GM21576 (cell line): ENCODE measurements at regions not wholly inside any gene's neighbourhood (a gene's known extent, or its start where the extent isn't known, plus 50 kb on each side); places are given as distances from the start of the nearest gene placed in this dataset.
"Not testable (repeated sequence)": the region's sequence is repeated elsewhere in the genome, so short reads cannot be mapped to it uniquely, and the experiment has no call there.

ENCODE experiments used
- ATAC-seq: cut with Tn5 transposase; IDR thresholded peaks from one replicate; pipeline ENCODE4 v1.9.1; 2021; ENCODE audit warnings: mild to moderate bottlenecking, moderate library complexity; ENCODE audit not compliant: unreplicated experiment

- no peak for ATAC-seq
These were observed 564.4 kb downstream of the TMA16 start for GRCh38 chr4:164058776-164059445.

DNA sequence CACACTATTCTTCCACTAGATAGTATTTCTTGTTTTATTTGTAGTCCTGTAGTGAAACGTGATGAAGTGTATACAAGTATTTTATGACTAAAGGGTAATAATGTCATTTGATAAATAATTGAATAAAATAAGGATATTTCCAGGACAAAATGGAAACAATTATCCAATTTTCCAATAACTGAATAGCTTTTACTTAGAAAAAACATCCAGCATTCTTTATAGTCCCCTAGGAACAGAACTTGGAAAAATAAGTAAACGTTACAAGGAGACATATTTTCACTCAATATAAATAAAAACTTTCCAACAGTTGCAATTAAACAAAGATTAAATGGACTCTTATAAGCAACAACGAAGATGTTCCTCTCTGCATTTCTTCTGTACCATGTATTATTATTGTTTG lies 566.0 kb downstream of the TMA16 start:
- no peak for ATAC-seq

DNA sequence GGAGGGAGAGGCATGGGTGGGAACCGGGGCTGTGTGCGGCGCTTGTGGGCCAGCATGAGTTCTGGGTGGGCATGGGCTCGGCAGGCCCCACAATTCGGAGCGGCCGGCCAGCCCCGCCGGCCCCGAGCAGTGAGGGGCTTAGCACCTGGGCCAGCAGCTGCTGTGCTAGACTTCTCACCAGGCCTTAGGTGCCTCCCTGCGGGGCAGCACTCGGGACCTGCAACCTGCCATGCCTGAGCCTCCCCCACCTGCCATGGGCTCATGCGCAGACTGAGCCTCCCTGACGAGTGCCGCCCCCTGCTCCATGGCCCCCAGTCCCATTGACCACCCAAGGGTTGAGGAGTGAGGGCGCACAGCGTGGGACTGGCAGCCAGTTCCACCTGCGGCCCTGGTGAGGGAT lies 573.9 kb downstream of the TMA16 start:
- no peak for ATAC-seq

DNA sequence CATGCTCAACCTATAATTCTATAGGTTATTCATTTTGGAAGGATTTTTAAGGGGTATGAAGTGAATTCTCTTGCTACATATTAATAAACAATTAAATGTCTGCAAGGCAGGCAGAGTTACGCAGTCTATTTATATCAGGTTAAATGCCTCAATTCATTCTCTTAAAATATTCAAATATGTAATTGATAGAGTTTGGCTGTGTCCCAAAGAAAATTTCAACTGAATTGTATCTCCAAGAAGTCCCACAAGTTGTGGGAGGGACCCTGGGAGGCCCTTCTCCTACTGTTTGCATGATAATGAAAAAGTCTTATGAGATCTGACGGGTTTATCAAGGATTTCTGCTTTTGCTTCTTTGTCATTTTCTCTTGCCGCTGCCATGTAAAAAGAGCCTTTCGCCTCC lies 576.1 kb downstream of the TMA16 start:
- no peak for ATAC-seq

GRCh38 chr4:164081371-164081770 lies 586.9 kb downstream of the TMA16 start:
- no peak for ATAC-seq

GRCh38 chr4:164081801-164082200 lies 587.3 kb downstream of the TMA16 start:
- no peak for ATAC-seq

DNA sequence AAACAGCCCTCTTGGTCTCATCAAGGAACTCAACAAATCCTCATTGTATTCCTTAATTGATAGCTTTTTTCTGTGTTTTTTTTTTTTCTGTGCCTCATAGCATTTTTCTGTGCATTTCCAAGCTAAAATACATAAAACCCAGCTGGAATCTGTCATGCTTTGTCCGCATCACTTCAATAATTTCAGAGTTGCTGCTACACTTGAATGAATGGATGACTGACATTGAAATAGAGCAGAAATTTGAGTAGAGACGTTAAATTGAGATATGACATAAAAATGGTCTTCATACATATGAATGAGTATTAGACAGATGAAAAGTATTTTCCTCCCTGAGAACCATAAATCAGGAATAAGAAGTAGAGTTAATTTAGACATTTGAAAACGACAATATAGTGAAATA lies 593.2 kb downstream of the TMA16 start:
- no peak for ATAC-seq

GRCh38 chr4:164095313-164096110 lies 601.0 kb downstream of the TMA16 start:
- ATAC-seq, result no peak

- no peak for ATAC-seq
These were observed 602.5 kb downstream of the TMA16 start for GRCh38 chr4:164096766-164097518.

GRCh38 chr4:164100741-164101365 lies 606.4 kb downstream of the TMA16 start:
- ATAC-seq, result not testable (repeated sequence)

- no peak for ATAC-seq
These were observed 614.5 kb downstream of the TMA16 start for GRCh38 chr4:164108971-164109370.

GRCh38 chr4:164109503-164109902 lies 615.0 kb downstream of the TMA16 start:
- no peak for ATAC-seq

GRCh38 chr4:164115236-164115635 lies 620.7 kb downstream of the TMA16 start:
- no peak for ATAC-seq

GRCh38 chr4:164116286-164116685 lies 621.8 kb downstream of the TMA16 start:
- ATAC-seq, result no peak

GRCh38 chr4:164134388-164134787 lies 619.5 kb upstream of the SMIM31 start:
- ATAC-seq, result no peak

DNA sequence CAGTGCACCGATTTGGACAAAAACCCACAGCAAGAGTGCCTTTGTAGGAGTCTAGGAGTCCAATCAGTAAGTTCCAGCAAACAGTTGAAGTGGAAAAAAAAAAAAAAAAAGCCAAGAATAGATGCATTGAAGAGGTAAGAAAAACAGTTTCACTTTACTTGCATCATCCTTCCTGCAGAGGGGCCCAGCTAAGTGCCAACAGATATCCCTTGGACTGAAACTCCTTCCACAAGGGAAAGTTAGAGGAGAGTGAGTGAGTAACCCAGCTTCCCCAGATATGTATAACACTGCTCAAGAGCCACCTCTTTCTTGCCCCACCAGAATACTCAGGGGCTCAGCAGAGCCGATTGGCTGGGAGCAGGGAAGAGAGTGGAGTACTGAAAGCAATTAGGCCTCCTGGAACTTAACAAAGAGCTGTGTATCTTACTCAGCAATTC lies 617.7 kb upstream of the SMIM31 start:
- ATAC-seq, result no peak

GRCh38 chr4:164138521-164138920 lies 615.4 kb upstream of the SMIM31 start:
- ATAC-seq, result no peak

DNA sequence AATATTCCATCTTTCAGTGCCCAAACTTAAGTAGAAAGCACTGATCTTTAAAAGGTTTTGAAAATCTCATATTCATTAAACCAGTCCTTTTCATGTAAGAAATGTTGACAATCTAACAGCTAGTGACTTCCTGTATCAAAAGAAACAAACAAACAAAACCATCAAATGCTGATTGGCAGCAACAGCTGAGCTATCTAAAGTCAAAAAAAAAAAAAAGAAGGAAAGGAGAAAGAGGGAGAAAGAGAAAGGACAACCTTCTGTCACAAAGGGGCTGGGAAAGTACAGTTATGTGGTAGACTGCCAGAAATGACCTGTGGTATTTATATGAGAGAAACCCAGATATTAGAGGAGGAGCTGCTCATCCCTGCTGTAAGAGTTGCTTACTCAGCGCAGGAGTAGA lies 614.6 kb upstream of the SMIM31 start:
- no peak for ATAC-seq

GRCh38 chr4:164141755-164142375 lies 612.1 kb upstream of the SMIM31 start:
- not testable (repeated sequence) for ATAC-seq

DNA sequence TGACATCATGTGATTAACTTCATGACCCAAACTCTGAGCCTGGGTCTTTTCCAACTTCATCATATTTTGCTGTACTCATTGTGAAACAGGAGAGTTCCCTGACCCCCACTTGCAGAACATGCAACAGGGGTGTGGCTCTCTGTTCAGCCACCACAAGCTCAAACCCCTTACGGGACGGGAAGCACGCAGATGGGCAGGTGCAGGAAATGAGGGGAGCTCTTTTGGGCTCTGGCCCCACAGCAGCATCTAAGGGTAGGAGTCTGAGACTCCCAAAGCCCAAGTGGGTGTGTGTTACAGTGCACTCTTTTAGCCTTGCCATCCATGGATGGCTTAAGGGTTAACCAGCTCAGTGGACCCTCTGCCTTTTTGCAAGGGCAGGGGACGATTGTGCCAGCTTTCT lies 599.5 kb upstream of the SMIM31 start:
- no peak for ATAC-seq

DNA sequence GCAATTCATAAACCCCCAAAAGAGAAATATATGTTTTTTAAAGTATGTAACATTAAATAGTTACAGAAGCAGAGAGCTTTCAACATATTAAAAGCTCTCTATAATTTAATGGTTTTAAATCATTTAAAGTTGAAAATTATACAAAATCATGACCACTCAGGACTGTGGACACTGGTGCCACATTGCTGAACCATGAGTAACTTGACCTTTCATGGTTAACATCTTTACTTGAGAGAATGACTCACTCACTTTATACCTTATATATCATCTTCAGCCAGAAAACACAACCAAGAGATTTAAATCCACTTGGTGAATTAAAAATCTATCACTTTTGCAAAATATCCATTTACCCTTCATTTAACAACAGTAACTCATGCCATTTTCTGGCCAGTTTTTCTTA lies 584.3 kb upstream of the SMIM31 start:
- ATAC-seq, result no peak
